GM12891 (cell line): ENCODE measurements at regions not wholly inside any gene's neighbourhood (a gene's known extent, or its start where the extent isn't known, plus 50 kb on each side); places are given as distances from the start of the nearest gene placed in this dataset.
"Not testable (repeated sequence)": the region's sequence is repeated elsewhere in the genome, so short reads cannot be mapped to it uniquely, and the experiment has no call there.

ENCODE experiments used
- DNase-seq: peaks from one replicate; pipeline ENCODE4 v3.0.0; 2011; ENCODE audit warnings: low spot score; ENCODE audit not compliant: insufficient read length
- FAIRE-seq: peaks from 2 replicates; lab custom pipeline; 2011; peaks lifted over from hg19 to GRCh38; lab: Jason Lieb, UNC
- PAX5 ChIP-seq: IDR thresholded peaks from 2 replicates; pipeline ENCODE4 v1.6.1; 2011; ENCODE audit warnings: low read length, moderate library complexity, mild to moderate bottlenecking; ENCODE audit not compliant: insufficient read depth, severe bottlenecking
- POLR2A ChIP-seq: IDR thresholded peaks from 2 replicates; pipeline ENCODE4 v1.6.1; 2011; ENCODE audit warnings: low read depth, low read length, control low read depth
- POLR2AphosphoS5 ChIP-seq: IDR thresholded peaks from 2 replicates; pipeline ENCODE4 v1.6.1; 2011; ENCODE audit warnings: low read depth, low read length, control low read depth
- POU2F2 ChIP-seq: IDR thresholded peaks from 2 replicates; pipeline ENCODE4 v1.6.1; 2011; ENCODE audit warnings: low read depth, mild to moderate bottlenecking, control low read depth, low read length, moderate library complexity
- SPI1 ChIP-seq: IDR thresholded peaks from 2 replicates; pipeline ENCODE4 v1.6.1; 2011; ENCODE audit warnings: low read depth, low read length, control low read depth
- TAF1 ChIP-seq: IDR thresholded peaks from 2 replicates; pipeline ENCODE4 v1.6.1; 2011; ENCODE audit warnings: low read depth, low read length, control low read depth

- no peak for TF ChIP-seq POU2F2
- no peak for FAIRE-seq
- DNase-seq, result no peak
Measured at GRCh38 chr16:25544294-25544693, 147.5 kb upstream of the HS3ST4 start.

GRCh38 chr16:25542306-25542705, 149.5 kb upstream of the HS3ST4 start:
- no peak for TF ChIP-seq TAF1
- no peak for TF ChIP-seq POLR2A
- TF ChIP-seq POLR2AphosphoS5, result no peak
- no peak for TF ChIP-seq POU2F2
- TF ChIP-seq PAX5, result no peak
- no peak for TF ChIP-seq SPI1
- FAIRE-seq (no peak), DNase-seq (no peak)

GRCh38 chr16:25539767-25540166, 152.0 kb upstream of the HS3ST4 start:
- FAIRE-seq, DNase-seq: not testable (repeated sequence)

GRCh38 chr16:25523183-25523582, 168.6 kb upstream of the HS3ST4 start:
- TF ChIP-seq TAF1 (no peak), SPI1 (no peak), PAX5 (no peak), POLR2AphosphoS5 (no peak), POLR2A (no peak), POU2F2 (no peak)
- FAIRE-seq (no peak), DNase-seq (no peak)

- FAIRE-seq (no peak), DNase-seq (no peak)
- TF ChIP-seq TAF1 (no peak), PAX5 (no peak), POLR2AphosphoS5 (no peak), POLR2A (no peak), SPI1 (no peak), POU2F2 (no peak)
Measured at GRCh38 chr16:25512041-25512440, 179.7 kb upstream of the HS3ST4 start.

- TF ChIP-seq TAF1 (no peak), POU2F2 (no peak), POLR2AphosphoS5 (no peak)
- FAIRE-seq (no peak), DNase-seq (no peak)
Measured at GRCh38 chr16:25509456-25509855, 182.3 kb upstream of the HS3ST4 start.

- DNase-seq (no peak), FAIRE-seq (no peak)
- no peak for TF ChIP-seq POU2F2
- TF ChIP-seq SPI1, result no peak
- TF ChIP-seq PAX5, result no peak
Measured at GRCh38 chr16:25501530-25502255, 190.1 kb upstream of the HS3ST4 start.

- FAIRE-seq (no peak), DNase-seq (no peak)
- no peak for TF ChIP-seq POLR2AphosphoS5
- no peak for TF ChIP-seq POU2F2
- TF ChIP-seq SPI1, result no peak
- no peak for TF ChIP-seq TAF1
- TF ChIP-seq POLR2A, result no peak
- TF ChIP-seq PAX5, result no peak
Measured at GRCh38 chr16:25494292-25494691, 197.5 kb upstream of the HS3ST4 start.

- TF ChIP-seq TAF1 (no peak), PAX5 (no peak), SPI1 (no peak), POLR2A (no peak), POLR2AphosphoS5 (no peak), POU2F2 (no peak)
- DNase-seq (no peak), FAIRE-seq (no peak)
Measured at GRCh38 chr16:25493136-25493811, 198.5 kb upstream of the HS3ST4 start.

- no peak for FAIRE-seq
- TF ChIP-seq SPI1 (no peak), POU2F2 (no peak), TAF1 (no peak), POLR2A (no peak), POLR2AphosphoS5 (no peak), PAX5 (no peak)
- DNase-seq, result no peak
Measured at GRCh38 chr16:25488435-25488834, 203.3 kb upstream of the HS3ST4 start.

- TF ChIP-seq POLR2AphosphoS5, result no peak
- TF ChIP-seq POU2F2, result no peak
- TF ChIP-seq SPI1, result no peak
- TF ChIP-seq PAX5, result no peak
- TF ChIP-seq POLR2A, result no peak
- TF ChIP-seq TAF1, result no peak
- DNase-seq (no peak), FAIRE-seq (no peak)
Measured at GRCh38 chr16:25487888-25488287, 203.9 kb upstream of the HS3ST4 start.
